ENCODE measurements at regions not wholly inside any gene's neighbourhood (a gene's known extent, or its start where the extent isn't known, plus 50 kb on each side); places are given as distances from the start of the nearest gene placed in this dataset.

DNA sequence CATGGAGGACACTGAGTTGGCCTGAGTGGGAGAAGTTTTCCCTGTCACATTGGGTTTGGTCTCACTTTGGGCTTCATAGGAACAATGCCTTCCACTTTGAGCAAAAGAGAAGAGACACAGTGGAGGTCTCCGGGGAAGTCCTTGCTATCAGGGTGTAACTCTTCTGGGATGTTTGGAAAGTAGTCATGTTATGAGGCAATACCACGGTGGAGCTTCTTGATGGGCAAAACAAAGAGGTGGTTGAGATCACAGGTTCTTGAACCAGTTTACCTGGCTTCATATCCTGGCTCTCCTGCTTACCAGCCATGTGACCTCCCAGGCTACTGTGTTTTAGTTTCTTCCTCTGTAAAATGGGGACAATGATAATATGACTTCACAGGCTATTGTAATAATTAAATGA lies 478.6 kb downstream of the SLC4A3 start:
- H3K4me3 ChIP-seq: no peak overlapping the region
- H3K27me3 ChIP-seq: no peaks in the 10 kb centered on the region
- H3K9me3 ChIP-seq: no peaks in the 10 kb centered on the region
- DNase-seq: no peak
- intact Hi-C loops (cut with DNase I; ENCODE audit: low total_unique reads): no loop called here
- H3K36me3 ChIP-seq: no peaks in the 10 kb centered on the region
- no peak overlapping the region for H3K27ac ChIP-seq
- no peak for TF ChIP-seq POLR2A (IDR thresholded peaks at IDR 0.05)
- no peaks in the 10 kb centered on the region for H3K4me1 ChIP-seq

DNA sequence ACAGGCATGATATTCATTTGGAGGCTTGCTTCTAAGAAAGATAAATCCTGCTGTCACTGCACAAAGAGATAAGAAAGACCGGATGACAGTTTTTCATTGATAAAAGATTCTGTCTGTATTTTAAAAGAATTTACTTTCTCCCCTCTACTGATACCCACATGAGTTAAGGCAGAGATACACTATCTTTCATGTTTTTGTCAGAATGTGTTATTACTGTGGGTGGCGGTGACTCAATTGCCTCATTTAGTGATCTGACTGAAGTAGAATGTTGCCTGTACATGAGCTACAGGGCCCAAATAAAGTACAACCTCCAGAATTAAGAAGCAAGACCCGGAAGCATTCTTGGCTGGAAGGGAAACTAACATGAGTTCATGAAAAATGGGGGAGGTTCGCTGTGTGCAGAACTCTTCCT lies 480.0 kb downstream of the SLC4A3 start:
- no peaks in the 10 kb centered on the region for H3K36me3 ChIP-seq
- no peaks in the 10 kb centered on the region for H3K9me3 ChIP-seq
- TF ChIP-seq, protein P1, sequence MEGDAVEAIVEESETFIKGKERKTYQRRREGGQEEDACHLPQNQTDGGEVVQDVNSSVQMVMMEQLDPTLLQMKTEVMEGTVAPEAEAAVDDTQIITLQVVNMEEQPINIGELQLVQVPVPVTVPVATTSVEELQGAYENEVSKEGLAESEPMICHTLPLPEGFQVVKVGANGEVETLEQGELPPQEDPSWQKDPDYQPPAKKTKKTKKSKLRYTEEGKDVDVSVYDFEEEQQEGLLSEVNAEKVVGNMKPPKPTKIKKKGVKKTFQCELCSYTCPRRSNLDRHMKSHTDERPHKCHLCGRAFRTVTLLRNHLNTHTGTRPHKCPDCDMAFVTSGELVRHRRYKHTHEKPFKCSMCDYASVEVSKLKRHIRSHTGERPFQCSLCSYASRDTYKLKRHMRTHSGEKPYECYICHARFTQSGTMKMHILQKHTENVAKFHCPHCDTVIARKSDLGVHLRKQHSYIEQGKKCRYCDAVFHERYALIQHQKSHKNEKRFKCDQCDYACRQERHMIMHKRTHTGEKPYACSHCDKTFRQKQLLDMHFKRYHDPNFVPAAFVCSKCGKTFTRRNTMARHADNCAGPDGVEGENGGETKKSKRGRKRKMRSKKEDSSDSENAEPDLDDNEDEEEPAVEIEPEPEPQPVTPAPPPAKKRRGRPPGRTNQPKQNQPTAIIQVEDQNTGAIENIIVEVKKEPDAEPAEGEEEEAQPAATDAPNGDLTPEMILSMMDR (IDR thresholded peaks at IDR 0.05): no peak
- no peak for TF ChIP-seq POLR2A (IDR thresholded peaks at IDR 0.05)
- intact Hi-C loops (cut with DNase I; ENCODE audit: low total_unique reads): no loop called here
- DNase-seq: no peak
- no peak overlapping the region for H3K27ac ChIP-seq
- H3K4me3 ChIP-seq: no peak overlapping the region
- H3K27me3 ChIP-seq: no peaks in the 10 kb centered on the region
- H3K4me1 ChIP-seq: no peaks in the 10 kb centered on the region

- Histone ChIP-seq H3K4me3 (no peak overlapping the region), H3K4me1 (no peaks in the 10 kb centered on the region), H3K36me3 (no peaks in the 10 kb centered on the region), H3K27me3 (no peaks in the 10 kb centered on the region), H3K27ac (no peak overlapping the region), H3K9me3 (no peaks in the 10 kb centered on the region)
- intact Hi-C loops (cut with DNase I; ENCODE audit: low total_unique reads): no loop called here
- TF ChIP-seq, protein P1 (IDR thresholded peaks at IDR 0.05): no peak
- TF ChIP-seq POLR2A (IDR thresholded peaks at IDR 0.05): no peak
- DNase-seq: no peak
These were observed 487.0 kb downstream of the SLC4A3 start for GRCh38 chr2:220114443-220114842.

- Histone ChIP-seq H3K27ac (no peak overlapping the region), H3K27me3 (no peaks in the 10 kb centered on the region), H3K9me3 (no peaks in the 10 kb centered on the region), H3K36me3 (no peaks in the 10 kb centered on the region), H3K4me1 (no peaks in the 10 kb centered on the region), H3K4me3 (no peak overlapping the region)
- intact Hi-C loops (cut with DNase I; ENCODE audit: low total_unique reads): no loop called here
- TF ChIP-seq, protein P1 (IDR thresholded peaks at IDR 0.05): no peak
- no peak for TF ChIP-seq POLR2A (IDR thresholded peaks at IDR 0.05)
- no peak for DNase-seq
These were observed 489.6 kb downstream of the SLC4A3 start for GRCh38 chr2:220117025-220117424.

DNA sequence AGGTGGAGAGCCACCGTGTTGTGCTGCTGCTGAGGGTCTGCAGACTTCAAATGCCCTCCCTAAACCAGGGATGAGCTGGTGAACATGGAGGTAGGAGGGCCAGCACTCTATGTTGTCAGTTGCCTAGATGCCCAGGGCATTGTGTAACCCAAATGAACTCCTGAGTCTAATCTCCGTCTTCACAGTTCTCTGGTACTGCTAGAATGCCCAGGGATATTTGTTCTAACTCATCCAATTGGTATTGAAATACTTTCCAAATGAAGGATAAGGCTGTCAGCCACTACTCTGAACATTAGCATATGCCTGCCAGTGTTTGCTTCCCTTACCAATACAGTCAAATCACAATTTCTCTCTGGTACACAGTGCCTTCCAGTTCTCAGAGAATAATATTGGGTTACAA lies 492.6 kb downstream of the SLC4A3 start:
- intact Hi-C loops (cut with DNase I; ENCODE audit: low total_unique reads): no loop called here
- Histone ChIP-seq H3K27me3 (no peaks in the 10 kb centered on the region), H3K27ac (no peak overlapping the region), H3K4me3 (no peak overlapping the region), H3K36me3 (no peaks in the 10 kb centered on the region), H3K9me3 (no peaks in the 10 kb centered on the region), H3K4me1 (no peaks in the 10 kb centered on the region)
- no peak for DNase-seq
- TF ChIP-seq, protein P1 (IDR thresholded peaks at IDR 0.05): no peak
- no peak for TF ChIP-seq POLR2A (IDR thresholded peaks at IDR 0.05)

GRCh38 chr2:220123751-220124150 lies 496.3 kb downstream of the SLC4A3 start:
- H3K27ac ChIP-seq: no peak overlapping the region
- no peak for DNase-seq
- intact Hi-C loops (cut with DNase I; ENCODE audit: low total_unique reads): no loop called here
- no peaks in the 10 kb centered on the region for H3K27me3 ChIP-seq
- TF ChIP-seq POLR2A (IDR thresholded peaks at IDR 0.05): no peak
- H3K4me1 ChIP-seq: no peaks in the 10 kb centered on the region
- no peak overlapping the region for H3K4me3 ChIP-seq
- H3K9me3 ChIP-seq: no peaks in the 10 kb centered on the region
- H3K36me3 ChIP-seq: no peaks in the 10 kb centered on the region
